ENCODE measurements at regions not wholly inside any gene's neighbourhood (a gene's known extent, or its start where the extent isn't known, plus 50 kb on each side); places are given as distances from the start of the nearest gene placed in this dataset.
"Not testable (repeated sequence)": the region's sequence is repeated elsewhere in the genome, so short reads cannot be mapped to it uniquely, and the experiment has no call there.

- in situ Hi-C loops (cut with MboI; ENCODE audit: low sequenced_read_pairs): loop anchor here (10.0 kb wide), 1 partner anchor 174 kb away; no protein-coding TSS in a partner anchor
Observed at GRCh38 chrX:2640436-2641150, 50.5 kb upstream of the CD99 start.

- in situ Hi-C loops (cut with MboI; ENCODE audit: low sequenced_read_pairs): no loop called here
Observed at GRCh38 chrX:2638279-2638678, 52.8 kb upstream of the CD99 start.

- in situ Hi-C loops (cut with MboI; ENCODE audit: low sequenced_read_pairs): no loop called here
Observed at GRCh38 chrX:2635342-2635741, 55.8 kb upstream of the CD99 start.

DNA sequence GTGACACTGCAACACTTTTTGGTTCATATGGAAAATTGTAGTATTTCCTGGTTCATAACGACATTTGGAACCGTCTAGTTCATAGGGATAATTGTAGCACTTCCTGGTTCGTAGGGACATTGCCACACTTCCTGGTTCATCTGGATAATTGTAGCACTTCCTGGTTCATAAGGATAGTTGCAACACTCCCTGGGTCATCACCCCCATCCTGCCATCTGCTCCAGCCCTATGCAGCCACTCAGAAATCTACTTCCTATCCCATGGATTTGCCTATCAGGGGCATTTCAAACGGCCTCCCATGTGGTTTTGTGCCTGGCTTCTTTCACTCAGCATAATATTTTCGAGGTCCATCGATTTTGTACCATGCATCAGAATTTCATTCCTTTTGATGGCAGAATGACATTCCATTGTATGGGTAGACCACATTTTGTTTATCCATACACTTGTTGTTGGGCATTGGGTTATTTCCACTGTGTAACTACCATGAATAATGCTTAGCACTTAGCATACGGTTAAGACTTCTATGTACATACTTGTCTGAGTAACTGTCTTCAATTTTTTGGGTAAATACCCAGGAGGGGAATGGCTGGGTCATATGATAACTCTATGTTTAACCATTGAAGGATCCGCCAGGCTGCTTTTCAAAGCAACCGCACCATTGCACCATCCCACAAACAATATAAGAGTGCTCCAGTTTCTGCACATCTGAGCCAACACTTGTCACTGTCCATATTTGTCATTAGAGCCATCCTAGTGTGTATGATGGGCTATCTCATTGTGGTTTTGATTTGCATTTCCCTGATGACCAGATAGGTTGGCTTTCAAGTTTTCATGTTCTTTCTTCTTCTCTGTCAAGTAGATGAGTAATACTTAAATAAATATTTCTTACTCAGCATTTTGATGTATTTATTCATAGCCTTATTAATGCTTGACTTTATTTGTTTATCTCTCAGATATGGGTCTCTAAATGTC, 58.3 kb upstream of the CD99 start:
- in situ Hi-C loops (cut with MboI; ENCODE audit: low sequenced_read_pairs): no loop called here

- in situ Hi-C loops (cut with MboI; ENCODE audit: low sequenced_read_pairs): no loop called here
Observed at GRCh38 chrX:2631743-2632532, 59.2 kb upstream of the CD99 start.

GRCh38 chrX:2630935-2631742, 60.0 kb upstream of the CD99 start:
- in situ Hi-C loops (cut with MboI; ENCODE audit: low sequenced_read_pairs): not testable (repeated sequence)

DNA sequence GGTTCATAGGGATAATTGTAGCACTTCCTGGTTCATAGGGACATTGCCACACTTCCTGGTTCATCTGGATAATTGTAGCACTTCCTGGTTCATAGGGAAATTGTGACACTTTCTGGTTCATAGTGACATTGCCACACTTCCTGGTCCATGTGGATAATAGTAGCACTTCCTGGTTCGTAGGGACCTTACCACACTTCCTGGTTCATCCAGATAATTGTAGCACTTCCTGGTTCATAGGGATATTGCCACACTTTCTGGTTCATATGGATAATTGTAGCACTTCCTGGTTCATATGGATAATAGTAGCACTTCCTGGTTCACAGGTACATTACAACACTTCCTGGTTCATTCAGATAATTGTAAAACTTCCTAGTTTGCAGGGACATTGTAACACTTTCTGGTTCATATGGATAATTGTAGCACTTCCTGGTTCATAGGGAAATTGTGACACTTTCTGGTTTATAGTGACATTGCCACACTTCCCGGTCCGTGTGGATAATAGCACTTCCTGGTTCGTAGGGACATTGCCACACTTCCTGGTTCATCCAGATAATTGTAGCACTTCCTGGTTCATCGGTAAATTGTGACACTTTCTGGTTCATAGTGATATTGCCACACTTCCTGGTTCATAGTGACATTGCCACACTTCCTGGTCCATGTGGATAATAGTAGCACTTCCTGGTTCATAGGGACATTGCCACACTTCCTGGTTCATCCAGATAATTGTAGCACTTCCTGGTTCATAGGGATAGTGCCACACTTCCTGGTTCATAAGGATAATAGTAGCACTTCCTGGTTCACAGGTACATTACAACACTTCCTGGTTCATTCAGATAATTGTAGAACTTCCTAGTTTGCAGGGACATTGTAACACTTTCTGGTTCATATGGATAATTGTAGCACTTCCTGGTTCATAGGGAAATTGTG, 60.8 kb upstream of the CD99 start:
- in situ Hi-C loops (cut with MboI; ENCODE audit: low sequenced_read_pairs): not testable (repeated sequence)

DNA sequence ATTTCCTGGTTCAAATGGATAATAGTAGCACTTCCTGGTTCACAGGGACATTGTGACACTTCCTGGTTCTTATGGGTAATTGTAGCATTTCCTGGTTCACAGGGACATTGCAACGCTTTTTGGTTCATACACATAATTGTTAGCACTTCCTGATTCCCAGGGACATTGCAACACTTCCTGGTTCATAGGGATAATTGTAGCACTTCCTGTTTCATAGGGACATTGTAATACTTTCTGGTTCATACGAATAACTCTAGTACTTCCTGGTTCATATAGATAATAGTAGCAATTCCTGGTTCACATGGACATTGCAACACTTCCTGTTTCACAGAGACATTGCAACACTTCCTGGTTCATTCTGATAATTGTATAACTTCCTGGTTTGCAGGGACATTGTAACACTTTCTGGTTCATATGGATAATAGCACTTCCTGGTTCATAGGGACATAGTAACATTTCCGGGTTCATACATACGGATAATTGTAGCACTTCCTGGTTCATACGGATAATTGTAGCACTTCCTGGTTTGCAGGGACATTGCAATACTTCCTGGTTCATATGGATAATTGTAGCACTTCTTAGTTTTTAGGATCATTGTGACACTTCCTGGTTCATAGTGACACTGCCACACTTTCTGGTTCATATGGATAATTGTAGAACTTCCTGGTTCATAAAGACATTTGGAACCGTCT, 61.6 kb upstream of the CD99 start:
- in situ Hi-C loops (cut with MboI; ENCODE audit: low sequenced_read_pairs): no loop called here

DNA sequence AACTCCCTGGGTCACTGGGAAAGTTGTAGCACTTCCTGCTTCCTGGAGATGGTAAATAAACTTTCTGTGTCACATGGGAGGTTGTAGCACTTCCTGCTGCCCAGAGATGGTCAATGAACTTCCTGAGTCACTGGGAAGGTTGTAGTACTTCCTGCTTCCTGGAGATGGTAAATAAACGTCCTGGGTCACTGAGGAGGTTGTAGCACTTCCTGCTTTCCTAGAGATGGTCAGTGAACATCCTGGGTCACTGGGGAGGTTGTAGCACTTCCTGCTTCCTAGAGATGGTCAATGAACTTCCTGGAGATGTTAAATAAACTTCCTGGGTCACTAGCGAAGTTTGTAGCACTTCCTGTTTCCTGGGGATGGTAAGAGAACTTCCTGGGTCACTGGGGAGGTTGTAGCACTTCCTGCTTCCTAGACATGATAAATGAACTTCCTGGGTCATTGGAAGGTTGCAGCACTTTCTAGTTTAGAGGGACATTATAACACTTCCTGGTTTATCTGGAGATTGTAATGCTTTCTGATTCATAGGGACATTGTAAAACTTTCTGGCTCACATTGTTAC, 62.3 kb upstream of the CD99 start:
- in situ Hi-C loops (cut with MboI; ENCODE audit: low sequenced_read_pairs): no loop called here

- in situ Hi-C loops (cut with MboI; ENCODE audit: low sequenced_read_pairs): no loop called here
Observed at GRCh38 chrX:2627272-2627867, 63.7 kb upstream of the CD99 start.

GRCh38 chrX:2626750-2627149, 64.3 kb upstream of the CD99 start:
- in situ Hi-C loops (cut with MboI; ENCODE audit: low sequenced_read_pairs): no loop called here

DNA sequence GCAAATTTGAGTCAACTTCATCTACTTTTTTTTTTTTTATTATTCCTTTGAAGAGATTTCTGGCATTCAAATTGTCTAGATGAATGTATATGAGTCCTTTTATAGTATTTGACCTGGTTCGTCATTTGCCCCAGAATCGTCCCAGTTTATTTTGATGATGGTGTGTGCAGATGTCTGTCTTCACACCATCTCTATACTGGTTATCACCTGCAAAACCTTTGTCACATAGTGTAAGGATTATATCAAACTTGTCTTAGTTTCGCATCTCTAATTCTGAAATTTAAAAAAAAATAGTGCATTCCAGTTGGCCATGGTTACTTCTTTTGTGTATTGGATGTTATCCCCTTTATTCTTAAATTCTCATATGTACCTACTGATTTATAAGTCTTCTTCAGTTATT, 70.5 kb upstream of the CD99 start:
- in situ Hi-C loops (cut with MboI; ENCODE audit: low sequenced_read_pairs): loop anchor here (25.0 kb wide), 2 partner anchors 958 to 1183 kb away; no protein-coding TSS in a partner anchor

DNA sequence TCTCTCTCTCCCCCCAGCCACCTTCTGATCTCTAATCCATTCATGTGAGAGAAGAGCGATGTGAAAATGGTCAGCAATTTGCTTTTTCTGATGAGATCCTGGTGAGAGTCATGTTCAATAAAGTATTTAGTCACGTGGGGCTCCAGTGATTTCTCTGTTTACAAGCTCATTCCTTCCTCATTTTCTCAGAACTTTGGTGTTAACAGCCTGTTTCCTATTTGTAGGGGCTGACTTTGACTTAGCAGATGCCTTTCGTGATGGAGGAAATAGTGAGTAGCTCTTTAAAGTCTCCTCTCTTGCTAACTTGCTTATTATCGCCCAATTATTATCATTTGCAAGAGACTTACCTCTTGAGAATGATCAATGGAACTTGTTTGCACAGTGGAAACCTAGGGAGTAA, 72.6 kb upstream of the CD99 start:
- in situ Hi-C loops (cut with MboI; ENCODE audit: low sequenced_read_pairs): loop anchor here (25.0 kb wide), 2 partner anchors 956 to 1181 kb away; no protein-coding TSS in a partner anchor

DNA sequence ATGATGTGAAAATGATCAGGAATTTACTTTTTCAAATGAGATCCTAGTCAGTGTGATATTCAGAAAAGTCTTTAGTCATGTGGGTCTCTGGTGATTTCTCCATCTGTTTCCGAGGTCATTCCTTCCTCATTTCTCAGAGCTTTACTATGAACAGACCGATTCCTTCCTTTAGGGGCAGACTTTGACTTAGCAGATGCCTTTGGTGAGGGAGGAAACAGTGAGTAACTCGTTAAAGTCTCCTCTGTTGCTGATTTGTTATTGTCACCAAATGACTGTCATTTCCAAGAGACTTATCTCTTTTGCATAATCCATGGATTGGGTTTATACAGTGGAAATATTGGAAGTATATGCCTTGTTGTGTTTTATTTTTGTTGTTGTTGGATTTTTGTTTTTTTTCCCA, 76.2 kb upstream of the CD99 start:
- in situ Hi-C loops (cut with MboI; ENCODE audit: low sequenced_read_pairs): loop anchor here (25.0 kb wide), 2 partner anchors 953 to 1178 kb away; no protein-coding TSS in a partner anchor

DNA sequence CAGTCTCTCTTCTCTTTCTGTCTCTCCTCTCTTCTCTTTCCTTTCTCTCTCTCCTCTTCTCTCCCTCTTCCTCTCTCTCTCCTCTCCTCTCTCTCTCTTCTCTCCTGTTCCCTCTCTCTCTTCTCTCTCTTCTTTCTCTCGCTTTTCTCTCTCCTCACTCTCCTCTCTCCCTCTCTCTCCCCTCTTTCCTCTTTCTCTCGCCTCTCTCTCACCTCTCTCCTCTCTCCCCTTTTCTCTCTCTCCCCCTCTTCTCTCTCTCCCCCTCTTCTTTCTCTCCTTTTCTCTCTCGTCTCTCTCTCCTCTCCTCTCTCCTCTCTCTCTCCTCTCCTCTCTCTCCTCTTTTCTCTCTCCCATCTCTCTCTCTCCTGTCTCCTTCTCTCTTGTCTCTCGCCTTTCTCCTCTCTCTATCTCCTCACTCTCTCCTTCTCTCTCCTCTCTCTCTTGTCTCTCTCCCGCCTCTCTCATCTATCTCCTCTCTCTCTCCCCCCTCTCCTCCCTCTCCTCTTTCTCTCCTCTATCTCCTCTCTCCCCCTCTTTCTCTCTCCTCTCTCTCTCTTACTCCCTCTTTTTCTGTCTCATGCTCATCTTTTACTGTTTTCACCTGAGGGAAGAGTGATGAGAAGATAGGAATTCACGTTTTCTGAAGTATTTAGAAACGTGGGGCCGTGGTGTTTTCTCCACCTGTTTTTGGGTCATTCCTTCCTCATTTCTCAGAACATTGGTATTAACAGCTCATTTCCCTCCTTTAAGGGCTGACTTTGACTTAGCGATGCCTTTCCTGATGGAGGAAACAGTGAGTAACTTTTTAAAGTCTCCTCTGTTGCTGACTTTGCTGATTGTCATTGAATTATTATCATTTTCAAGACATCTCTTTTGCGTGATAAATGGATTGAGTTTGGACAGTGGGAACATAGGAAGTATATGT, 80.6 kb upstream of the CD99 start:
- in situ Hi-C loops (cut with MboI; ENCODE audit: low sequenced_read_pairs): loop anchor here (25.0 kb wide), 2 partner anchors 948 to 1173 kb away; no protein-coding TSS in a partner anchor

DNA sequence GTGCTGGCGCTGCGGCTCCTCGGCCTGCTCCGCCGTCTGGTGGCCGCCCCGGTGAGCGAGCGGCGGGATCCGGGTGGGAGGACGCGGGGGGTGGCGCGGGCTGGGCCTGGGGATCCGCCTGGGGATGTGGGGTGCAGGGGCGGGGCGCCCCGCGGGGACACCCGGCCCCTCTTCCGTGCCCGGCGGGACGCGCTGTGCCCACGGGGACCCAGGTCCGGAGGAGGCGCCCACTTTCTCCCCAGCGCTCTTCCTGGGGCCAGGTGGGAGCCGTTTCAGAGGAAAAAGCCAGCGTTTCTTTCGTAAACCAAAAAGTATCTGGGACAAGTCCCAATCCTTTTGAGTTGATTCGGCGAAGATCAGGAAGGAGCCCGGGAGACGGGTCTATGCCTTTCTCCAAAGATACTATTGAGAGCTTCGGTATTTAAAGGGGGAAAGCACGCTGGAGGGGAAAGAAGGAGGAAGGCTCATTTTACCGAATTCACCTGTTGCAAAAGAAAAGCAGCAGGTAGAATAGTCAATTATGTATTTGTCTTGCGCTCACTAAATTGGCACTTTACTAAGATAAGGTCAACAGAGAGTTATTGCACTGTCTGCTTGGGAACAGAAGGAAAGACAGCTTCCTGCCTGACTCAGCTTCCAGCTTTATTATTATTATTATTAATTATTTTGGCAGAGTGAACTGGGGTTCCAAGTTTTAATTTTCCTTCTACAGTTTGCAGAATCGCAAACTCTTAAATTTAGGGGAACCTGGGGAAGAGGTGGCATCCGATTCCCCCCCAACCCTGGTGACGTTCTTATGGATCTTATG, 81.5 kb upstream of the CD99 start:
- in situ Hi-C loops (cut with MboI; ENCODE audit: low sequenced_read_pairs): loop anchor here (25.0 kb wide), 2 partner anchors 947 to 1172 kb away; no protein-coding TSS in a partner anchor
